H1 (cell line): ENCODE measurements at regions not wholly inside any gene's neighbourhood (a gene's known extent, or its start where the extent isn't known, plus 50 kb on each side); places are given as distances from the start of the nearest gene placed in this dataset.

Experiments
- CTCF ChIA-PET: fragments of 300-600 bp; sonication (Branson Sonifier 250); formaldehyde crosslinking; loops from one replicate; lab custom pipeline; 2021; ENCODE audit not compliant: partially characterized antibody; lab: Charles Lee
- POLR2A ChIA-PET: fragments of 300-600 bp; sonication (Branson Sonifier 250); formaldehyde crosslinking; loops from one replicate; lab custom pipeline; 2021; ENCODE audit warnings: inconsistent platforms; ENCODE audit not compliant: partially characterized antibody; lab: Charles Lee
- DNase-seq, 2 experiments: peaks; one replicate each; pipeline versions ENCODE4 v3.0.0 to v3.0.0-alpha.2; 2010 to 2022; ENCODE audit warnings: low spot score in 2 of 2, low read depth in 1 of 2, mixed read lengths in 1 of 2
- FAIRE-seq: peaks from 2 replicates; lab custom pipeline; 2011; peaks lifted over from hg19 to GRCh38; lab: Jason Lieb, UNC
- H2AFZ ChIP-seq: 2 replicates; pipeline ENCODE4 v1.8.1; 2012; ENCODE audit warnings: low read length, inconsistent platforms
- H2AK5ac ChIP-seq: 2 replicates; pipeline ENCODE4 v1.6.1; 2013; ENCODE audit warnings: low read depth, low read length
- H2BK120ac ChIP-seq: replicated peaks from 2 replicates; pipeline ENCODE3; 2013; ENCODE audit warnings: low read depth, low read length, inconsistent platforms
- H2BK12ac ChIP-seq: 2 replicates; pipeline ENCODE4 v1.6.1; 2013; ENCODE audit warnings: low read depth, low read length
- H2BK15ac ChIP-seq: 2 replicates; pipeline ENCODE4 v1.6.1; 2013; ENCODE audit warnings: low read length
- H2BK20ac ChIP-seq: 2 replicates; pipeline ENCODE4 v1.6.1; 2013; ENCODE audit warnings: low read length
- H2BK5ac ChIP-seq: 2 replicates; pipeline ENCODE4 v1.6.1; 2013; ENCODE audit warnings: low read depth, low read length
- H3K14ac ChIP-seq: 2 replicates; pipeline ENCODE4 v1.6.1; 2013; ENCODE audit warnings: inconsistent platforms; ENCODE audit not compliant: insufficient read length
- H3K18ac ChIP-seq: 2 replicates; pipeline ENCODE4 v1.6.1; 2013; ENCODE audit warnings: low read length; ENCODE audit errors: extremely low read depth
- H3K23ac ChIP-seq: 2 replicates; pipeline ENCODE4 v1.6.1; 2013; ENCODE audit warnings: inconsistent platforms; ENCODE audit not compliant: insufficient read length
- H3K23me2 ChIP-seq: 2 replicates; pipeline ENCODE4 v1.6.1; 2013; ENCODE audit warnings: low read depth, low read length
- H3K27ac ChIP-seq: 2 replicates; pipeline ENCODE4 v1.6.1; 2011; ENCODE audit warnings: low read depth, low read length, inconsistent platforms
- H3K27me3 ChIP-seq, 4 experiments: replicated peaks in 1 of 4; 1 replicate in 1 of 4; 2 replicates in 3 of 4; pipeline versions ENCODE4 v1.6.1 to v1.8.1; 2011 to 2013; ENCODE audit warnings: low read length in 3 of 4, mild to moderate bottlenecking in 3 of 4, inconsistent platforms in 2 of 4, mixed read lengths in 2 of 4, moderate library complexity in 1 of 4; ENCODE audit not compliant: control insufficient read depth in 3 of 4, insufficient read depth in 3 of 4; ENCODE audit errors: extremely low read depth in 1 of 4
- H3K36me3 ChIP-seq, 4 experiments: 2 replicates each; pipeline versions ENCODE4 v1.6.1 to v1.8.1; 2011 to 2013; ENCODE audit warnings: mild to moderate bottlenecking in 4 of 4, low read length in 3 of 4, moderate library complexity in 2 of 4, control low read depth in 1 of 4, inconsistent platforms in 1 of 4; ENCODE audit not compliant: insufficient read depth in 4 of 4, control insufficient read depth in 2 of 4
- H3K4ac ChIP-seq: replicated peaks from 2 replicates; pipeline ENCODE3; 2013; ENCODE audit warnings: low read length, low read depth, mixed read lengths, inconsistent platforms; ENCODE audit not compliant: insufficient read length
- H3K4me1 ChIP-seq, 4 experiments: replicated peaks in 1 of 4; 1 replicate in 1 of 4; 2 replicates in 3 of 4; pipeline versions ENCODE4 v1.6.1 to v1.8.1; 2011 to 2013; ENCODE audit warnings: low read length in 3 of 4, inconsistent platforms in 2 of 4, mixed read lengths in 1 of 4; ENCODE audit not compliant: insufficient read depth in 4 of 4, control insufficient read depth in 3 of 4
- H3K4me2 ChIP-seq, 2 experiments: 2 replicates each; pipeline versions ENCODE4 v1.6.1 to v1.8.1; 2011 to 2013; ENCODE audit warnings: low read depth in 2 of 2, low read length in 2 of 2, control low read depth in 1 of 2, inconsistent platforms in 1 of 2, mild to moderate bottlenecking in 1 of 2; ENCODE audit not compliant: insufficient read depth in 1 of 2
- H3K4me3 ChIP-seq, 4 experiments: fragments of 200-600, 300-600 bp in 1 of 4; sonication (generic), shearing (Covaris generic), sonication (Bioruptor Twin) in 1 of 4; 2 replicates each; pipeline versions ENCODE4 v1.5.1 to v1.8.1; 2011 to 2016; ENCODE audit warnings: low read length in 4 of 4, low read depth in 3 of 4, control low read depth in 2 of 4, inconsistent platforms in 2 of 4, mild to moderate bottlenecking in 2 of 4, mixed read lengths in 1 of 4, moderate library complexity in 1 of 4; ENCODE audit not compliant: insufficient read depth in 2 of 4; ENCODE audit errors: extremely low read depth in 1 of 4
- H3K56ac ChIP-seq: replicated peaks from 2 replicates; pipeline ENCODE3; 2013; ENCODE audit warnings: low read depth, mild to moderate bottlenecking, mixed read lengths, low read length, inconsistent platforms; ENCODE audit not compliant: insufficient read length
- H3K79me1 ChIP-seq: 2 replicates; pipeline ENCODE4 v1.6.1; 2013; ENCODE audit warnings: low read depth, low read length, control low read depth
- H3K79me2 ChIP-seq, 2 experiments: 2 replicates each; pipeline versions ENCODE4 v1.6.1 to v1.8.1; 2012 to 2013; ENCODE audit warnings: low read length in 2 of 2, mild to moderate bottlenecking in 2 of 2, inconsistent platforms in 1 of 2; ENCODE audit not compliant: insufficient read depth in 2 of 2, control insufficient read depth in 1 of 2
- H3K9ac ChIP-seq, 4 experiments: replicated peaks in 1 of 4; 1 replicate in 1 of 4; 2 replicates in 3 of 4; pipeline versions ENCODE4 v1.6.1 to v1.8.1; 2011 to 2013; ENCODE audit warnings: low read depth in 3 of 4, low read length in 3 of 4, control low read depth in 2 of 4, mild to moderate bottlenecking in 2 of 4, moderate library complexity in 2 of 4, inconsistent platforms in 1 of 4; ENCODE audit errors: extremely low read depth in 1 of 4
- H3K9me3 ChIP-seq, 2 experiments: 2 replicates each; pipeline versions ENCODE4 v1.6.1 to v1.8.1; 2012 to 2013; ENCODE audit warnings: mild to moderate bottlenecking in 2 of 2, moderate library complexity in 2 of 2, control low read depth in 1 of 2, inconsistent platforms in 1 of 2, low read depth in 1 of 2, low read length in 1 of 2, mixed read lengths in 1 of 2; ENCODE audit not compliant: insufficient read depth in 2 of 2
- H4K20me1 ChIP-seq, 2 experiments: replicated peaks in 1 of 2; 2 replicates each; pipeline versions ENCODE3 to v1.8.1; 2011 to 2013; ENCODE audit warnings: inconsistent platforms in 2 of 2, low read length in 2 of 2, mild to moderate bottlenecking in 1 of 2; ENCODE audit not compliant: insufficient read depth in 2 of 2, control insufficient read depth in 1 of 2
- H4K5ac ChIP-seq: 2 replicates; pipeline ENCODE4 v1.6.1; 2013; ENCODE audit warnings: low read length, low read depth, mixed read lengths, inconsistent platforms; ENCODE audit not compliant: insufficient read length
- H4K8ac ChIP-seq: 2 replicates; pipeline ENCODE4 v1.8.0; 2013; ENCODE audit warnings: mild to moderate bottlenecking, moderate library complexity, low read length, inconsistent platforms; ENCODE audit not compliant: insufficient read depth; ENCODE audit errors: extremely low read depth
- H4K91ac ChIP-seq: replicated peaks from 2 replicates; pipeline ENCODE3; 2013; ENCODE audit warnings: low read length, mixed read lengths, inconsistent platforms; ENCODE audit not compliant: insufficient read length
- BACH1 ChIP-seq: IDR thresholded peaks from 2 replicates; pipeline ENCODE4 v1.6.1; 2012; ENCODE audit warnings: low read length, improper control_type of control experiment
- CREB1 ChIP-seq: IDR thresholded peaks from 2 replicates; pipeline ENCODE4 v1.6.1; 2012; ENCODE audit warnings: inconsistent platforms
- E2F6 ChIP-seq: IDR thresholded peaks from 2 replicates; pipeline ENCODE4 v1.6.1; 2012; ENCODE audit warnings: inconsistent platforms
- EZH2 ChIP-seq: fragments of 200-600 bp; sonication (generic); IDR thresholded peaks from 2 replicates; pipeline ENCODE4 v1.7.1; 2012; ENCODE audit warnings: low read depth, mild to moderate bottlenecking, moderate library complexity, low read length, inconsistent platforms; ENCODE audit not compliant: severe bottlenecking
- GABPA ChIP-seq: IDR thresholded peaks from 2 replicates; pipeline ENCODE4 v1.6.1; 2011; ENCODE audit warnings: mild to moderate bottlenecking, low read length, moderate library complexity, borderline replicate concordance; ENCODE audit not compliant: insufficient read depth
- HDAC2 ChIP-seq, 2 experiments: fragments of 300-600 bp in 1 of 2; sonication (generic) in 1 of 2; IDR thresholded peaks; 2 replicates each; pipeline ENCODE4 v1.6.1; 2011 to 2012; ENCODE audit warnings: low read depth in 2 of 2, low read length in 2 of 2, mild to moderate bottlenecking in 2 of 2, moderate library complexity in 2 of 2, borderline replicate concordance in 1 of 2, inconsistent platforms in 1 of 2
- MAFK ChIP-seq: IDR thresholded peaks from 2 replicates; pipeline ENCODE4 v1.6.1; 2012; ENCODE audit warnings: low read depth, mild to moderate bottlenecking, improper control_type of control experiment, low read length
- RNF2 ChIP-seq: fragments of 200-900, 300-1000 bp; sonication (generic); IDR thresholded peaks from 2 replicates; pipeline ENCODE4 v1.7.1; 2016; ENCODE audit warnings: borderline replicate concordance, low read depth, mild to moderate bottlenecking, antibody characterized with exemption, low read length; ENCODE audit not compliant: poor library complexity, severe bottlenecking; ENCODE audit errors: missing control alignments
- SAP30 ChIP-seq: fragments of 300-600 bp; sonication (generic); IDR thresholded peaks from 2 replicates; pipeline ENCODE4 v1.7.1; 2012; ENCODE audit warnings: low read length, moderate library complexity, mild to moderate bottlenecking, inconsistent platforms; ENCODE audit not compliant: insufficient read depth, insufficient replicate concordance
- SIN3A ChIP-seq, 2 experiments: IDR thresholded peaks in 1 of 2; conservative IDR thresholded peaks in 1 of 2; 2 replicates each; pipeline ENCODE4 v1.6.1; 2011 to 2012; ENCODE audit warnings: low read length in 2 of 2, improper control_type of control experiment in 1 of 2, low read depth in 1 of 2, mild to moderate bottlenecking in 1 of 2
- WGBS, 2 experiments: shearing (Covaris generic) in 1 of 2; methylation state at CpG; one replicate each; pipeline versions ENCODE4 v1.1.6 to v1.1.7; 2013 to 2015; ENCODE audit warnings: low lambda C conversion rate in 2 of 2, mixed read lengths in 2 of 2, inconsistent platforms in 1 of 2, low coverage in 1 of 2, missing lambda C conversion rate in 1 of 2; ENCODE audit not compliant: insufficient replicate concordance in 2 of 2, insufficient coverage in 1 of 2, insufficient read length in 1 of 2; ENCODE audit errors: extremely low coverage in 1 of 2, missing lambda C conversion rate in 1 of 2; 5-methylcytosine and 5-hydroxymethylcytosine counted together

GRCh38 chr17:33816036-33816435 is 439.0 kb upstream of the CCL2 start:
- Histone ChIP-seq H3K27ac (no peak overlapping the region), H2BK12ac (no peak overlapping the region), H3K56ac (no peak overlapping the region), H3K23ac (no peak overlapping the region), H4K5ac (no peak overlapping the region), H2BK120ac (no peak overlapping the region), H3K14ac (no peak overlapping the region), H2BK15ac (no peak overlapping the region), H3K4ac (no peak overlapping the region), H4K20me1 (no peaks in the 10 kb centered on the region), H3K79me2 (no peaks in the 10 kb centered on the region), H3K4me2 (no peak overlapping the region), H3K4me1 (peaks cover 0 to 4% (median 0%) of the 10 kb centered on the region in 4 experiments; a peak in 1 of 7 replicates), H3K18ac (no peak overlapping the region), H2AK5ac (no peak overlapping the region), H2BK20ac (no peak overlapping the region), H2BK5ac (no peak overlapping the region), H3K9me3 (no peaks in the 10 kb centered on the region), H2AFZ (no peak overlapping the region), H3K36me3 (no peaks in the 10 kb centered on the region), H3K23me2 (no peaks in the 10 kb centered on the region), H3K9ac (no peak overlapping the region), H4K8ac (no peak overlapping the region), H3K79me1 (no peaks in the 10 kb centered on the region), H4K91ac (no peak overlapping the region), H3K27me3 (peaks cover 0 to 3% (median 0%) of the 10 kb centered on the region in 4 experiments; a peak in 1 of 7 replicates), H3K4me3 (no peak overlapping the region)
- 94% methylated on average over 2 of the region's 2 CpGs; no CpG with 5 or more reads in 1 of the 2 experiments for WGBS, 2 experiments
- ChIA-PET CTCF (interaction anchor here (0.9 kb wide), 1 partner anchor 12 kb away, joined by 3 read pairs; no protein-coding TSS in a partner anchor), POLR2A (no interaction called here)
- no peak for FAIRE-seq
- no peak for DNase-seq
- TF ChIP-seq HDAC2 (IDR thresholded peaks at IDR 0.05; ENCODE audit: borderline replicate concordance in 1 of 2, low read depth in 2 of 2, low read length in 2 of 2): no peak
- no peak for TF ChIP-seq EZH2
- no peak for TF ChIP-seq SAP30
- no peak for TF ChIP-seq GABPA
- TF ChIP-seq BACH1: no peak
- no peak for TF ChIP-seq MAFK
- TF ChIP-seq E2F6: no peak
- no peak for TF ChIP-seq SIN3A (conservative IDR thresholded peaks at IDR 0.05 in 1 of 2, IDR thresholded peaks at IDR 0.05 in 1 of 2; ENCODE audit: low read depth in 1 of 2, low read length in 2 of 2)
- TF ChIP-seq CREB1: no peak
- no peak for TF ChIP-seq RNF2
